Ovary (tissue), 7 donors: ENCODE measurements at regions not wholly inside any gene's neighbourhood (a gene's known extent, or its start where the extent isn't known, plus 50 kb on each side); places are given as distances from the start of the nearest gene placed in this dataset.

Experiments used
- DNase-seq, 5 donors: peaks; one replicate each; pipeline ENCODE4 v3.0.0-alpha.2; 2019 to 2020
- H3K27ac ChIP-seq, 2 donors: fragments of 200-600 bp; one replicate each; pipeline versions ENCODE4 v1.5.1 to v1.8.0; 2019 to 2022
- H3K27me3 ChIP-seq: fragments of 200-600 bp; one replicate; pipeline ENCODE4 v1.8.0; 2022
- H3K36me3 ChIP-seq: fragments of 200-600 bp; sonication (generic); one replicate; pipeline ENCODE4 v1.5.1; 2019
- H3K4me1 ChIP-seq: one replicate; pipeline ENCODE4 v1.8.1; 2013; ENCODE audit warnings: mild to moderate bottlenecking, moderate library complexity; ENCODE audit not compliant: insufficient read depth
- H3K4me3 ChIP-seq: fragments of 200-600 bp; sonication (generic); one replicate; pipeline ENCODE4 v1.5.1; 2017
- H3K9me3 ChIP-seq, 2 donors: fragments of 200-600 bp in 1 of 2; sonication (generic) in 1 of 2; one replicate each; pipeline versions ENCODE4 v1.5.1 to v1.8.1; 2013 to 2019; ENCODE audit warnings: mild to moderate bottlenecking in 1 of 2, moderate library complexity in 1 of 2
- EP300 ChIP-seq: sonication (generic); formaldehyde crosslinking; IDR thresholded peaks from one replicate; pipeline ENCODE4 v1.6.1; 2017; ENCODE audit warnings: antibody characterized with exemption
- POLR2A ChIP-seq: fragments of 450-650 bp; IDR thresholded peaks from one replicate; pipeline ENCODE4 v1.6.1; 2017; ENCODE audit warnings: antibody characterized with exemption, mild to moderate bottlenecking, moderate library complexity
- WGBS, 3 donors: extraction: QIAGEN DNeasy Blood & Tissue Kit in 1 of 3; methylation state at CpG; one replicate each; pipeline versions ENCODE4 v1.1.5 to v1.1.7; 2013 to 2017; 5-methylcytosine and 5-hydroxymethylcytosine counted together
- intact Hi-C, 4 donors: fragments of 100-400 bp; cut with DNase I; formaldehyde crosslinking; loops; one replicate each; pipeline versions ENCODE4 v1.11.0 to v1.15.1; 2022 to 2023
- TF ChIP-seq, protein P1 (sequence below), 3 donors: fragments of 450-650 bp in 2 of 3; fragments of 200-600 bp in 1 of 3; IDR thresholded peaks; one replicate each; pipeline versions ENCODE4 v1.5.1 to v1.8.0; 2016 to 2022; ENCODE audit warnings: antibody characterized with exemption in 3 of 3, mild to moderate bottlenecking in 1 of 3
- donor health status: DM: no; HTN: no; CAD: no; lungs with moderate emphysema.
- donor health status: DM: no; HTN: no; CAD: no.
- donor health status: Bipolar disorder and iron deficiency.
- donor health status: DM: no; HTN: no; CAD: no.
- donor health status: DM: yes; HTN: yes; CAD: no.

DNA sequence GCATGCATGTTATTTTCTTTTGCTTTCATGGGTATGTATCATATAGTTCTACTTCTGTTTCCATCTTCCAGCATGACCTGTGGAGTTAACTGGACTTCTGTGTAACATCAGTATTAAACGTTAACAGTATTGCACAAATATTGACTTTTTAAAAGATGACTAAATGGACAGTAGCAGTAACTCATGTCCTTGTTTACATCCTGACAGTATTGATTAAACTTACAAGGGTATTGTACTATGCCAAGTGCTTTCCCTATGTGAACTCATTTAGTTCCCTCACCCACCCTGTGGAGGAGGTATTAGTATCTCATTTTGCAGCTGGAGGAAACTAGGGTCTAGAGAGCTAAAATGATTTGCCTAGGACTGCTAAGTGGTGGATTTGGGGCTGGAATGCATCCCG, 128.7 kb upstream of the SLC10A2 start:
- H3K4me1 ChIP-seq = no peaks in the 10 kb centered on the region
- H3K27me3 ChIP-seq = no peaks in the 10 kb centered on the region
- no peak overlapping the region for H3K4me3 ChIP-seq
- H3K27ac ChIP-seq = no peak overlapping the region
- TF ChIP-seq, protein P1, sequence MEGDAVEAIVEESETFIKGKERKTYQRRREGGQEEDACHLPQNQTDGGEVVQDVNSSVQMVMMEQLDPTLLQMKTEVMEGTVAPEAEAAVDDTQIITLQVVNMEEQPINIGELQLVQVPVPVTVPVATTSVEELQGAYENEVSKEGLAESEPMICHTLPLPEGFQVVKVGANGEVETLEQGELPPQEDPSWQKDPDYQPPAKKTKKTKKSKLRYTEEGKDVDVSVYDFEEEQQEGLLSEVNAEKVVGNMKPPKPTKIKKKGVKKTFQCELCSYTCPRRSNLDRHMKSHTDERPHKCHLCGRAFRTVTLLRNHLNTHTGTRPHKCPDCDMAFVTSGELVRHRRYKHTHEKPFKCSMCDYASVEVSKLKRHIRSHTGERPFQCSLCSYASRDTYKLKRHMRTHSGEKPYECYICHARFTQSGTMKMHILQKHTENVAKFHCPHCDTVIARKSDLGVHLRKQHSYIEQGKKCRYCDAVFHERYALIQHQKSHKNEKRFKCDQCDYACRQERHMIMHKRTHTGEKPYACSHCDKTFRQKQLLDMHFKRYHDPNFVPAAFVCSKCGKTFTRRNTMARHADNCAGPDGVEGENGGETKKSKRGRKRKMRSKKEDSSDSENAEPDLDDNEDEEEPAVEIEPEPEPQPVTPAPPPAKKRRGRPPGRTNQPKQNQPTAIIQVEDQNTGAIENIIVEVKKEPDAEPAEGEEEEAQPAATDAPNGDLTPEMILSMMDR (IDR thresholded peaks at IDR 0.05) = no peak
- TF ChIP-seq EP300 (no peak), POLR2A (no peak)
- 48 to 66% (median 54%) methylated on average over 2 of the region's 2 CpGs for WGBS, 3 donors
- intact Hi-C loops = no loop called here
- no peaks in the 10 kb centered on the region for H3K36me3 ChIP-seq
- no peaks in the 10 kb centered on the region for H3K9me3 ChIP-seq
- no peak for DNase-seq

DNA sequence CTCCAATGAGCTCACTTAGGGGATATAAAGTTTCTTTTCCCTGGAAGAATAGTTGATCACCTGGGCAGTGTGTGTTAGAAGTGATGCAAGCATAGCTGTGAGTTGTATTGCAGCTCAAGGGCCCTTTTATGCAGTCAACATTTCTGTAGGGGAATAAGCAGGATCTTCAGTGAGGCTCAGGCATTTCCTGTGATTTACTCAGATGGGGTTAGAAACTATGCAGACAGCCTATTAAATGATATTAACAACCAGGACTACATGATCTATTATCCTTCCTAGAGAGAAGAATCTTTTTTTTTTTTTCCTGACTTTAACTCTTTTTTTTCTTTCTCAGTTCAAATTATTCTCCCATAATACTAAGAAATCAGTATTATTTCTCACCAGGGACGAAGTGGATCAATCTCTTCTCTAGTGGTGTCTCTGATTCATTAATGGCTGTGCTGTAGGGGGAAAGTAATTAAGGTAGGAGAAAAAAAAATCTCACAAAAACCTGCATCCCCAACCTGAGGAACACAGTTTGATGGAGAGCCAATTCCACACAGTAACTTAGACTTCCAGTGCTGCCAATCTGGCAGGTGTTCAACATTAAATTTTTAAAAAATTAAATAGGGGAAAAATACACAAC, 126.4 kb upstream of the SLC10A2 start:
- no peaks in the 10 kb centered on the region for H3K9me3 ChIP-seq
- no peaks in the 10 kb centered on the region for H3K27me3 ChIP-seq
- no peaks in the 10 kb centered on the region for H3K4me1 ChIP-seq
- intact Hi-C loops = no loop called here
- no peaks in the 10 kb centered on the region for H3K36me3 ChIP-seq
- no peak for TF ChIP-seq POLR2A
- TF ChIP-seq, protein P1 (IDR thresholded peaks at IDR 0.05) = no peak
- TF ChIP-seq EP300 = no peak
- H3K27ac ChIP-seq = no peak overlapping the region
- no peak overlapping the region for H3K4me3 ChIP-seq
- 75 to 87% (median 86%) methylated on average over 1 of the region's 1 CpG for WGBS, 3 donors
- no peak for DNase-seq

DNA sequence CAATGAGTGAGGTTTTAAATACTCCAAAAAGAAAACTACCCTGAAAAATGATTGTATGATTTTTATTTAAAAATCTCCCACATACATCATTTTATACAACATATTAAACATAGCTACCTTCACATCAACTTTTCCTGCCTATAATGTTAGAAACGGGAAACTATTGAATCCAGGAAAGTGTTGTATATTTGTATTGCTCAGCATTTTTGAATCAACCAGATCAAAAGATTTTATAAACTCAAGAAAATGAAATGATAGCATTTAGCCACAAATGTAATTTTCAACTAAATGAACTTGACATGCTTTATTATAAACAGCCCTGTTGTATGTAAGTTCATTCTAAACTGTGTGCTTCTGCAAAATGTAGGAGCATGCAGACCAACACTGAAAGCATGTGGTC, 124.6 kb upstream of the SLC10A2 start:
- Histone ChIP-seq H3K27me3 (no peaks in the 10 kb centered on the region), H3K9me3 (no peaks in the 10 kb centered on the region), H3K36me3 (no peaks in the 10 kb centered on the region), H3K4me1 (no peaks in the 10 kb centered on the region), H3K27ac (no peak overlapping the region), H3K4me3 (no peak overlapping the region)
- whole genome bisulfite sequencing, 3 donors = 78 to 80% (median 79%) methylated on average over 1 of the region's 1 CpG
- no peak for DNase-seq
- TF ChIP-seq POLR2A (no peak), EP300 (no peak)
- TF ChIP-seq, protein P1 (IDR thresholded peaks at IDR 0.05) = no peak
- intact Hi-C loops = no loop called here

DNA sequence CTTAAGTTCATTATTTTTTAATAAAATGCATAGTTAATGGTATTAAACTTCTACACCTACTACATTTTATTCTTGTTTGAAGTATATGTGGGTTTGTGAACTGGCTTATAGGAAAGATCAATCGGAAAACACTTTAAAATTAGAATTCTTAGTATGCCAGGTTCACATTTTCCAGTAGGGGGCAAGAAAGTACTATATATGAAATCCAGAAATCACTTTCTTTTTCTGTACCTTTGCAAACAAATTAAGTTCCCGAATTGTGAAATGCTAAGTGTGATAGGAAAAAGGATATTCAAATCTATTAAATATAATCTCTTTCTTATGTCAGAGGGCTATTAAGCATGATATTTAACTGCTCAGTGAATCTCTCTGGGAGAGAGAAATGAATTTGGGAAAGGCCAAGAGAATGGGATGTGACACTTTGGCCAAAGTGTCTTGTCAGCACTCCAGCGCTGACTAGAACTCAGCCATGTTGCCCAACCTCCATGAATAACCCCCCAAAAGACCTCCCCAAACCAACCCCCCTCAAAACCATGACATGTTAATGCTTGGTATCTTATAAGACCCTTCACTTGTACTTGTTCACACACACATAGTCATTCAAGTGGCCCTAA, 122.6 kb upstream of the SLC10A2 start:
- TF ChIP-seq EP300 (no peak), POLR2A (no peak)
- TF ChIP-seq, protein P1 (IDR thresholded peaks at IDR 0.05) = no peak
- Histone ChIP-seq H3K27me3 (no peaks in the 10 kb centered on the region), H3K36me3 (no peaks in the 10 kb centered on the region), H3K9me3 (no peaks in the 10 kb centered on the region), H3K4me1 (no peaks in the 10 kb centered on the region), H3K27ac (no peak overlapping the region), H3K4me3 (no peak overlapping the region)
- intact Hi-C loops = no loop called here
- 26 to 31% (median 26%) methylated on average over 3 of the region's 3 CpGs for WGBS, 3 donors
- no peak for DNase-seq
